ENCODE measurements at regions not wholly inside any gene's neighbourhood (a gene's known extent, or its start where the extent isn't known, plus 50 kb on each side); places are given as distances from the start of the nearest gene placed in this dataset.

DNA sequence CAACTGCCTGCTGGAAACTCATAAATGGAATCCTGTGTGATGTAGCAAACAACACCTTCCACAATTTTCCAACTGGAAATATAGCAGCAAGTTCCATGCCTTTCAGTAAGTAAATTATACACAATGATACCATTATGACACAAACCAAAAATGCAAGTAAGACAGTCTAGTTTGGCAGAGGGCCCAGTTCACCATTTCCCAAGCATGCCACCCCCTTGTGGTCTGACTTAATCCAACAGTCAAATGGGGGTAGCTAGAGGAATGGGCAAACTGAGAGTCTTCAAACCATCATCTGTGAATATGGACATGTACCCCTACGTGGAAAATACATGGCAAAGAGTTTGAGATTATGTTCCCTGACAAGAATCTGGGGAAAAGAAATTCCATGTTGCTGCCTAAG, 137.6 kb upstream of the VWC2 start:
- TF ChIP-seq, protein P1, sequence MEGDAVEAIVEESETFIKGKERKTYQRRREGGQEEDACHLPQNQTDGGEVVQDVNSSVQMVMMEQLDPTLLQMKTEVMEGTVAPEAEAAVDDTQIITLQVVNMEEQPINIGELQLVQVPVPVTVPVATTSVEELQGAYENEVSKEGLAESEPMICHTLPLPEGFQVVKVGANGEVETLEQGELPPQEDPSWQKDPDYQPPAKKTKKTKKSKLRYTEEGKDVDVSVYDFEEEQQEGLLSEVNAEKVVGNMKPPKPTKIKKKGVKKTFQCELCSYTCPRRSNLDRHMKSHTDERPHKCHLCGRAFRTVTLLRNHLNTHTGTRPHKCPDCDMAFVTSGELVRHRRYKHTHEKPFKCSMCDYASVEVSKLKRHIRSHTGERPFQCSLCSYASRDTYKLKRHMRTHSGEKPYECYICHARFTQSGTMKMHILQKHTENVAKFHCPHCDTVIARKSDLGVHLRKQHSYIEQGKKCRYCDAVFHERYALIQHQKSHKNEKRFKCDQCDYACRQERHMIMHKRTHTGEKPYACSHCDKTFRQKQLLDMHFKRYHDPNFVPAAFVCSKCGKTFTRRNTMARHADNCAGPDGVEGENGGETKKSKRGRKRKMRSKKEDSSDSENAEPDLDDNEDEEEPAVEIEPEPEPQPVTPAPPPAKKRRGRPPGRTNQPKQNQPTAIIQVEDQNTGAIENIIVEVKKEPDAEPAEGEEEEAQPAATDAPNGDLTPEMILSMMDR (IDR thresholded peaks at IDR 0.05 in 8 of 11, conservative IDR thresholded peaks at IDR 0.05 in 3 of 11) = peak in 1 of 11 experiments; percentile 7
- TF ChIP-seq POLR2A (IDR thresholded peaks at IDR 0.05) = no peak
- 58 to 81% (median 77%) methylated on average over 1 of the region's 1 CpG for WGBS, 5 donors
- Histone ChIP-seq H3K27ac (no peak overlapping the region), H3K4me1 (no peaks in the 10 kb centered on the region), H3K36me3 (no peaks in the 10 kb centered on the region), H3K9me3 (no peaks in the 10 kb centered on the region), H3K27me3 (replicated peaks in 1 of 7) (no peaks in the 10 kb centered on the region), H3K4me3 (no peak overlapping the region)
- intact Hi-C loops (cut with DNase I; ENCODE audit: low total_unique reads) = no loop called here
- DNase-seq = no peak

- TF ChIP-seq, protein P1 (IDR thresholded peaks at IDR 0.05 in 8 of 11, conservative IDR thresholded peaks at IDR 0.05 in 3 of 11) = no peak
- no peak for TF ChIP-seq POLR2A (IDR thresholded peaks at IDR 0.05)
- no peak for TF ChIP-seq POLR2AphosphoS5 (IDR thresholded peaks at IDR 0.05)
- intact Hi-C loops (cut with DNase I; ENCODE audit: low total_unique reads) = no loop called here
- WGBS, 5 donors = 86 to 94% (median 89%) methylated on average over 3 of the region's 3 CpGs
Observed at GRCh38 chr7:49636400-49636799, 137.0 kb upstream of the VWC2 start.

DNA sequence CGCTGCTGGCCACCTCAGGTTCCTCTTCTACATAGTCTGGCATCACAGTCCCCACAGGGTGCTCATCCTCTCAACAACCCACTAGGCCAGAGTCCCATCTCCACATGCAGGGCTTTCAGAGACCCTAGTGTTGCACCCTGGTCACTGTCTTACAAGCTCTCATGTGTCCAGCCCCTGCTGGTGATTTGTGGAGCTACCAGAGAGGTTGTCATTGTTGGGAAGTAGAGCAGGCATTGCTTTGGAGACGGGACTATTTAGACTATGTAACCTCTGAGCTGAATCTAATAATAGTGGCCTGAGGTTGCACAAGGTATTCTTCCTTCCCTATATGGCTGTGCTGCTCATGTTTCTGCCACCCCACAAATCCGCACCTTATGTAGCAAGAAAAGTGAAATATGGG, 135.3 kb upstream of the VWC2 start:
- TF ChIP-seq, protein P1 (IDR thresholded peaks at IDR 0.05 in 8 of 11, conservative IDR thresholded peaks at IDR 0.05 in 3 of 11) = no peak
- TF ChIP-seq POLR2AphosphoS5 (IDR thresholded peaks at IDR 0.05) (no peak), POLR2A (IDR thresholded peaks at IDR 0.05) (no peak)
- no peak overlapping the region for H3K4me3 ChIP-seq
- H3K27ac ChIP-seq = no peak overlapping the region
- H3K36me3 ChIP-seq = no peaks in the 10 kb centered on the region
- no peak for DNase-seq
- intact Hi-C loops (cut with DNase I; ENCODE audit: low total_unique reads) = no loop called here
- H3K27me3 ChIP-seq (replicated peaks in 1 of 7) = no peaks in the 10 kb centered on the region
- H3K4me1 ChIP-seq = no peaks in the 10 kb centered on the region
- 58 to 77% (median 72%) methylated on average over 3 of the region's 3 CpGs for WGBS, 5 donors
- peaks cover 0 to 6% (median 0%) of the 10 kb centered on the region in 8 donors for H3K9me3 ChIP-seq

More at GRCh38 chr7:49636400-49636799, 137.0 kb upstream of the VWC2 start:
- no peak for DNase-seq
- H3K27me3 ChIP-seq (replicated peaks in 1 of 7) = no peaks in the 10 kb centered on the region
- H3K27ac ChIP-seq = no peak overlapping the region
- H3K4me1 ChIP-seq = no peaks in the 10 kb centered on the region
- H3K4me3 ChIP-seq = no peak overlapping the region
- no peaks in the 10 kb centered on the region for H3K9me3 ChIP-seq
- no peaks in the 10 kb centered on the region for H3K36me3 ChIP-seq

GRCh38 chr7:49639068-49639593, 134.3 kb upstream of the VWC2 start:
- 36 to 67% (median 50%) methylated on average over 1 of the region's 1 CpG for WGBS, 5 donors
- TF ChIP-seq POLR2A (IDR thresholded peaks at IDR 0.05) (no peak), POLR2AphosphoS5 (IDR thresholded peaks at IDR 0.05) (no peak)
- TF ChIP-seq, protein P1 (IDR thresholded peaks at IDR 0.05 in 8 of 11, conservative IDR thresholded peaks at IDR 0.05 in 3 of 11) = no peak

More at GRCh38 chr7:49639068-49639593, 134.3 kb upstream of the VWC2 start:
- intact Hi-C loops (cut with DNase I; ENCODE audit: low total_unique reads) = no loop called here
- H3K27me3 ChIP-seq (replicated peaks in 1 of 7) = no peaks in the 10 kb centered on the region
- H3K4me3 ChIP-seq = no peak overlapping the region
- no peaks in the 10 kb centered on the region for H3K36me3 ChIP-seq
- peaks cover 0 to 6% (median 0%) of the 10 kb centered on the region in 8 donors for H3K9me3 ChIP-seq
- H3K27ac ChIP-seq = no peak overlapping the region
- no peaks in the 10 kb centered on the region for H3K4me1 ChIP-seq
- no peak for DNase-seq

All from spleen (tissue), 11 donors.